Right ventricle myocardium inferior (tissue), 1 donor: ENCODE measurements at regions not wholly inside any gene's neighbourhood (a gene's known extent, or its start where the extent isn't known, plus 50 kb on each side); places are given as distances from the start of the nearest gene placed in this dataset.
"Not testable (repeated sequence)": the region's sequence is repeated elsewhere in the genome, so short reads cannot be mapped to it uniquely, and the experiment has no call there.

Experiments
- ATAC-seq: fragments of 200-7000 bp; cut with Tn5 transposase; one replicate; pipeline ENCODE4 v1.9.1; 2020; ENCODE audit warnings: mild to moderate bottlenecking, moderate library complexity
- DNase-seq: peaks from one replicate; pipeline ENCODE4 v3.0.0; 2021; ENCODE audit errors: missing footprints
- intact Hi-C: fragments of 100-400 bp; cut with DNase I; formaldehyde crosslinking; loops from one replicate; pipeline ENCODE4 v1.11.0; 2022
- donor health status: DM: no; HTN: yes; CAD: no; lungs with severe emphysema.

DNA sequence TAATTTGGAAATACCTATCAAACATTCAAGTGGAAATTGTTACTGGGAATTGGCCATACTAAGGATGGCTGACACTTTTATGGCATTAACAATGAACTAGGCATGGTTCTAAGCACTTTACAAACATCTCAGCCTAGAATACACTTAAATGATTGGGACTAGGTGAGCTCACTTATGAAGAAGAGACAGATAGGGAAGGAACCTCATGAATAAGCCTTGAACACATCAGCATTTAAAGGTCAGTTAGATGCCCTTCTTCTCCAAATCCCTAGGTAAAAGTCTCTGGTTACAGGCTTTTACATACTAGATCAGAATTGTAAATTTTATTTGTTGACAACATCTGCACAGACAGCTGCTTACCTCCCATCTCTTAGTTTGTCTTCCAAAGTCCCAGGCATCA, 488.6 kb downstream of the RMST start:
- no peak for ATAC-seq
- intact Hi-C loops, result no loop called here
- no peak for DNase-seq

- intact Hi-C loops, result no loop called here
- ATAC-seq, result no peak
- DNase-seq, result no peak
These were observed 489.1 kb downstream of the RMST start for GRCh38 chr12:97951717-97952116.

- ATAC-seq, result no peak
- intact Hi-C loops, result no loop called here
These were observed 494.5 kb downstream of the RMST start for GRCh38 chr12:97957109-97957508.

DNA sequence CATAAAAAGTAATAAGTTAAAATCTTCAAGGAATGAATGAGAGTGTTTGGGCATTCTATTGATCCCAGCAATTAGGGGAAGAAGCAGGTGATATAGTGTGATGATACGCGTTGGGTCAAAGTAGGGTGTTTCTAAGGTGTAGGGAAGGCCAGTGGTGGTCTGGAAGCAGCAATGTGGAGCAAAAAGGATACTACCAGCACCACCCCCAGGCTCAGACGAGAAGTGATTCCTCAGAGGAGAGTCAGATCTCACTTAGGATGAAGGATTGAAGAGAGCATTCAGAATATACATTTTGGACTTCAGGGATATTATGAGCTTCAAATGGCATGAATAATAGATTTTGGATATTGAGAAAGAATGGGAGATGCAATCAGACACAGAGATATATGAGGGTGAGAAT, 497.6 kb downstream of the RMST start:
- DNase-seq, result no peak
- ATAC-seq, result no peak
- intact Hi-C loops, result no loop called here

More at GRCh38 chr12:97957109-97957508, 494.5 kb downstream of the RMST start:
- no peak for DNase-seq

- DNase-seq (no peak), ATAC-seq (no peak)
- intact Hi-C loops, result no loop called here
These were observed 498.4 kb downstream of the RMST start for GRCh38 chr12:97960741-97961608.

GRCh38 chr12:97967831-97968230, 505.2 kb downstream of the RMST start:
- intact Hi-C loops, result no loop called here
- ATAC-seq (no peak), DNase-seq (no peak)

DNA sequence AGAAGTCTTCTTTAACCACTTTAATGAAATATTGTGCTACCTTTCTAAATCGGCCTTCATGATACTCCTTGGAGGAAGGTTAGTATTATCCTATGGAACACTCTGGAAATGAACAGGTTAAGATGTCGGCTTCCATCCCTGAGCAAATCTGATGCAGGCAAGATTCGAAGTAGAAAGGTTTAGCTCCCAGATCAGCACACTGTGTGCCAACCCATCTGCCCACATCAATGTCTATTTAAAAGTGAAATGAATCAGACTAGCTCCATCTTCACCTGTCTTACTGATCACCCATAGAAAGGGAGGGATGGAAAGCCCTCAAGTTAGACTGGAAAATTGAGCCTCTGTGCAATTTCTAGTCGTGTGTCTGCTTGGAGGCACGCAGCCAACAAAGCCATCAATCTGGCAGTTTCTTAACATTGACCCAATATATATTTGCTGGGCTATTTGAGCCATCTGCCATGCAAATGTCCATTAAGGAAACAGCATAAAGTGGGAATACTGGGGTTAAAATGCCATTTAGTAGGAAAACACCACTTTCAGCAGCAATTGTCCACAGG, 506.1 kb downstream of the RMST start:
- DNase-seq (no peak), ATAC-seq (no peak)
- intact Hi-C loops, result no loop called here

DNA sequence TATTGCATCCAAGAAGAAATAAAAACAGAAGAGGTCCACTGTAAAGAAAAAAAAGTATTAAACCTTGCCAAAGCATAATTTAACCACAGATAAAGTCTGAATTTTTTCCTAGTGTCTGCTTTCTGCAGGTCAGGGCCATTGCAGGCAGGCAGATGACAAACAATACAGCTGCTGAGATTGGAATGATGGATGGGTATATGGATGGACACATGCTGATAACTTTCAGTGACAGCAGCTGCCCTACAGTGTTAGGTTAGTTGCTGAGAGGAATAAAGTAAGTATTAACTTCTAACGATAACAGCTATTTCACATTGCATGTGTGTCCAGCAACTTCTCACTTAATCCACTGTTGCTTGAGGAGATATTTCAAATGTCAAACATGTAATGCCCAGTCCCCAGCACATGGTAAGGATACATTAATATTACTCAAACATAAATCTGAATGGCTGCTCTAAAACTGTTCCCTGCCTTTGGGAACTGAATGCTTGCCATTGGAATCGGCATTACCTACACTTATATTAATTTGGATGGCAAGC, 515.3 kb downstream of the RMST start:
- ATAC-seq (no peak), DNase-seq (no peak)
- intact Hi-C loops, result no loop called here

DNA sequence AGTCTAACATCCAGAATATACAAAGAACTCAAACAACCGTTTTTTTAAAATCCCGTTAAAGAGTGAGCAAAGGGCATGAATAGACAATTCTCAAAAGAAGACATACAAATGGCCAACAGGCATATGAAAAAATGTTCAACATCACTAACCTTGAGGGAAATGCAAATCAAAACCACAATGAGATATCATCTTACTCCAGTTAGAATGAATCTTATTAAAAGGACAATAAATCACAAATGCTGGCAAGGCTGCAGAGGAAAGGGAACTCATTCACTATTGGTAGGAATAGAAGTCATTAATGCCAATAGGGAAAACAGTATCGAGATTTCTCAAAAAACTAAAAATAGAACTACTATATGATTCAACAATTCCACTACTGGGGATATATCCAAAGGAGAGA, 520.1 kb downstream of the RMST start:
- no peak for DNase-seq
- intact Hi-C loops, result no loop called here

DNA sequence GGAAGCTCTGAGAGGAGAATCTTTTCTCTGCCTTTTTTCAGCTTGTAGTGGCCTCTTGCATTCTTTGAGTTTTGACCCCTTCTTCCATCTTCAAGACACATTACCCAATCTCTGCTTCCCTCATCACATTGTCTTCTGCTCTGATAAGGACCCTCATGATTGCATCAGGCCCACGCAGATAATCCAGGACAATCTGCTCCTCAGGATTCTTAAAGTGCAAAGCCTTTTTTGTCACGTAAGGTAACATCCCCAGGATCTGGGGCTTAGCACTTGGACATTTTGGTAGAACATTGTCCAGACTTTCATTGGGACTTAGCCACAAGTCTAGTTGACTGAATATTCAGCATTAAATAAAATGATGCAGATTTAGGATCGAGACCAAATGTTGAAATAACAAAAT, 521.2 kb downstream of the RMST start:
- ATAC-seq, result no peak
- intact Hi-C loops, result no loop called here

More for the DNA sequence above, 520.1 kb downstream of the RMST start:
- no peak for ATAC-seq

DNA sequence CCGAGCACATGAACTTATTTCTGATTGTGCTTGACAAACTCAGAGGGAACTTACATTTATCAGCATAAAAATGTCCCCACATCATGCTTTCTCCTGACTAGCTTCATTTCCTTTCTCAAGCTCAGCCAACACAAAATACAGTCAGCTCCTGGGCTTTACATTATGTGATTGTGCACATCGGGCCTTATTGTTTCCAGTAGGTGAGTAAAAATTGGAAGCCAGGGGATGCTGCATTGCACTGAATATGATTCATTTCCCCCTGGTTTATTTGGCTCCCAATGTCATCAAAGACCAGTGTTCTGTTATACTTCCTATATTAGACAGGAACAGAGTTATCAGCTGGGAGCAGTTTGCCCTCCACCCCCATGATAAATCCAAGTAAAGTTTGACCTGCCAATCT, 521.8 kb downstream of the RMST start:
- intact Hi-C loops, result no loop called here
- ATAC-seq (no peak), DNase-seq (no peak)

More for the DNA sequence above, 521.2 kb downstream of the RMST start:
- DNase-seq, result no peak

- DNase-seq, result no peak
- intact Hi-C loops, result no loop called here
- ATAC-seq, result no peak
These were observed 522.5 kb downstream of the RMST start for GRCh38 chr12:97984974-97985580.

GRCh38 chr12:97985834-97986233, 523.2 kb downstream of the RMST start:
- no peak for ATAC-seq
- DNase-seq, result no peak

GRCh38 chr12:97988588-97988987, 526.0 kb downstream of the RMST start:
- intact Hi-C loops, DNase-seq, ATAC-seq: not testable (repeated sequence)

More at GRCh38 chr12:97985834-97986233, 523.2 kb downstream of the RMST start:
- intact Hi-C loops, result no loop called here

DNA sequence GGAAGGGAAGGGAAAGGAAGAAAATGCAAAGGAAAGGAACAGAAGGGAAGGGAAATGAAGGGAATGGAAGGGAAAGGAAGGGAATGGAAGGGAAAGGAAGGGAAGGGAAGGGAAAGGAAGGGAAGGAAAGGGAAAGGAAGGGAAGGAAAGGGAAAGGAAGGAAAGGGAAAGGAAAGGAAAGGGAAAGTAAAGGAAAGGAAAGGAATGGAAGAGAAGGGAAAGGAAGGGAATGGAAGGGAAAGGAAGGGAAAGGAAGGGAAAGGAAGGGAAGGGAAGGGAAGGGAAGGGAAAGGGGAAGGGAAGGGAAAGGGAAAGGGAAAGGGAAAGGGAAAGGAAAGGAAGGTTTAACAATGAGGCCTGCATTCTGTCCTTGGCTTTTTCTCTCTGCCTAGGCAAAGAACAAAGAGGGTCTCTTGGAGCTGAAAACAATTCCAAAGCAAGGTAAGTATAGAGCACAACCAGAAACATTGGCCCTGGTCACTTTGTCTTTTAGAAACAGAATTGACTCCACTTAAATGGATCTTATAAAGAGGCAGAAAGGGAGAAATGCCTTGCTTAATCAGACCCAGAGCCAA, 525.9 kb upstream of the TMPO start:
- intact Hi-C loops, result no loop called here
- ATAC-seq, result no peak
- no peak for DNase-seq

- DNase-seq (no peak), ATAC-seq (no peak)
- intact Hi-C loops, result no loop called here
These were observed 520.5 kb upstream of the TMPO start for GRCh38 chr12:97994746-97995484.

- intact Hi-C loops, result no loop called here
- ATAC-seq, result no peak
- DNase-seq, result no peak
These were observed 519.8 kb upstream of the TMPO start for GRCh38 chr12:97995559-97995958.

- intact Hi-C loops, result no loop called here
- ATAC-seq (no peak), DNase-seq (no peak)
These were observed 514.0 kb upstream of the TMPO start for GRCh38 chr12:98001430-98001829.
